ENCODE measurements at regions not wholly inside any gene's neighbourhood (a gene's known extent, or its start where the extent isn't known, plus 50 kb on each side); places are given as distances from the start of the nearest gene placed in this dataset.

GRCh38 chr2:180456801-180457200 lies 449.7 kb upstream of the CWC22 start:
- no peaks in the 10 kb centered on the region for H3K36me3 ChIP-seq (ENCODE audit: control insufficient read depth, insufficient read depth, low read length)
- no peak overlapping the region for H3K9ac ChIP-seq (ENCODE audit: low read depth, low read length)
- H3K27me3 ChIP-seq (ENCODE audit: control insufficient read depth, insufficient read depth, low read length) = no peaks in the 10 kb centered on the region
- no peaks in the 10 kb centered on the region for H3K4me1 ChIP-seq (ENCODE audit: control insufficient read depth, insufficient read depth, low read length)
- H3K27ac ChIP-seq (ENCODE audit: low read depth, low read length) = no peak overlapping the region
- H3K4me3 ChIP-seq (ENCODE audit: low read depth, low read length) = no peak overlapping the region
- H3K9me3 ChIP-seq (ENCODE audit: control insufficient read depth, insufficient read depth, low read length) = no peaks in the 10 kb centered on the region

DNA sequence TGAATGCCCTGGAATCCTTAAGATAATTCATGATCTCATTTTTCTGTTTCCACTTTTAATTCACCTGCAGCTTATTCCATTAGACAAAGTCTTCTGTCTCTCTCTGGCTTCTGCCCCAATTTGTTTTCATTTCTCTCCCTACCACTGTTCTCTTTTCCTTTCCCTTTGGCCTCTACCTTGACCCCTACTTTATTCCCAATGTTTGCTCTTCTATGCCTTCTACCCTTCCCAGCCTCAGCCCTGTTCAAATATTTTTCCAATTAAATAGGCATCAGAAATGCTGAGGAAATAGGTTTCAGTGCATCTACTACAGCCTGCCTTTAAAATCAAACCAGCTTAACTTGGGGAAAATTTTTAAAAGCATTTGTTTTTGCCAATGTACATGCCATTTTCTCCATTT lies 443.7 kb upstream of the CWC22 start:
- Histone ChIP-seq H3K4me3 (ENCODE audit: low read depth, low read length) (no peak overlapping the region), H3K9ac (ENCODE audit: low read depth, low read length) (no peak overlapping the region), H3K27ac (ENCODE audit: low read depth, low read length) (no peak overlapping the region), H3K9me3 (ENCODE audit: control insufficient read depth, insufficient read depth, low read length) (no peaks in the 10 kb centered on the region), H3K27me3 (ENCODE audit: control insufficient read depth, insufficient read depth, low read length) (no peaks in the 10 kb centered on the region), H3K36me3 (ENCODE audit: control insufficient read depth, insufficient read depth, low read length) (no peaks in the 10 kb centered on the region), H3K4me1 (ENCODE audit: control insufficient read depth, insufficient read depth, low read length) (no peaks in the 10 kb centered on the region)

DNA sequence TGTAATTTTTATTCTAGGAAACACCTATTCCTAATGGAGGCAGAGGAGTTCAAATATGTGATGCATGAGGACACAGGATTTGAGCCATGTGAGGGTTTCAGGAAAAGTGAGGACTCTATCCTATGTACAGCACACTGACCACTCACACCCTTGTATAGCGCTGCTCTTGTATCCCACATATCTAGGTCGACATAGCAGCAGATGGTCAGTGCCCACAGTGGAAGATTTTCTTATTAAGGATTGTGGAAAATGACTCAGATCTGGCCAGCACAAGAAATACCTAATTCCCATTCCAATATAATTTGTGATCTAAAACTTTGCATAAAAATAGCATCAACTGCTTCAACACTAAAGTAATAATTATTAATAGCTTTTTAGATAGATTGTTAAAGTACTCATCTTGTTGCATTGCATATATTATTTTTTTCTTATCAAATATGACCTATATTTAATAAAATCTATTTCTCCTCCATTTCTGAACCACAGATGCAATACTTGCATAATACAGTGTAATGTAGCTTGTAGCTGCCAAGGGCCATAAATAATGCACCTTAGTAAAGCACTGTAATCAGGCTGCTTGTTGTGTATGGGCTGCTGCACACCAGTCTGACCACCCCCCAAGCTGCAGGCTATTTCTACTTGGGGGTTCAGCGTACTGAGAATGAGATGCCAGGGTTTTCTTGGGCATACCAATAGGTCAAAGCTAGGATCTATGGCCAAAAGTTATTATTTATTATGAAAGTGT lies 442.2 kb upstream of the CWC22 start:
- H3K9me3 ChIP-seq (ENCODE audit: control insufficient read depth, insufficient read depth, low read length) = no peaks in the 10 kb centered on the region
- no peaks in the 10 kb centered on the region for H3K4me1 ChIP-seq (ENCODE audit: control insufficient read depth, insufficient read depth, low read length)
- no peaks in the 10 kb centered on the region for H3K27me3 ChIP-seq (ENCODE audit: control insufficient read depth, insufficient read depth, low read length)
- no peak overlapping the region for H3K27ac ChIP-seq (ENCODE audit: low read depth, low read length)
- H3K36me3 ChIP-seq (ENCODE audit: control insufficient read depth, insufficient read depth, low read length) = no peaks in the 10 kb centered on the region
- H3K4me3 ChIP-seq (ENCODE audit: low read depth, low read length) = no peak overlapping the region
- no peak overlapping the region for H3K9ac ChIP-seq (ENCODE audit: low read depth, low read length)

DNA sequence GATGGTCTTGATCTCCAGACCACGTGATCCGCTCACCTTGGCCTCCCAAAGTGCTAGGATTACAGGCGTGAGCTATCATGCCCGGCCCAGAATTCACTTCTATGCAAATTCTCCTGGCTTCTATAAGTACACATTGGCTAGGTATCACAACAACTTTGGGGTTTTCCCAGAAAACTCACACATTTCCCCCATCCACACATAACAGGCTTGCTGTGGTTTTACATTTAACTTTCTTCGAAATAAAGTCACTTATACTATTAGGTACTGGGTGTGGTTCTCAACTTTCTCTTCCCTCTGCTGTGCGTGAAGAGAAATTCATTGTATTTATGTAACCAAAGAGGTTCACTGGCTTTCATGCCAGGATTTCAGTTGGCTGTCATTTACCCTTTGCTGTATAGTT lies 439.4 kb upstream of the CWC22 start:
- Histone ChIP-seq H3K27me3 (ENCODE audit: control insufficient read depth, insufficient read depth, low read length) (no peaks in the 10 kb centered on the region), H3K4me3 (ENCODE audit: low read depth, low read length) (no peak overlapping the region), H3K27ac (ENCODE audit: low read depth, low read length) (no peak overlapping the region)

DNA sequence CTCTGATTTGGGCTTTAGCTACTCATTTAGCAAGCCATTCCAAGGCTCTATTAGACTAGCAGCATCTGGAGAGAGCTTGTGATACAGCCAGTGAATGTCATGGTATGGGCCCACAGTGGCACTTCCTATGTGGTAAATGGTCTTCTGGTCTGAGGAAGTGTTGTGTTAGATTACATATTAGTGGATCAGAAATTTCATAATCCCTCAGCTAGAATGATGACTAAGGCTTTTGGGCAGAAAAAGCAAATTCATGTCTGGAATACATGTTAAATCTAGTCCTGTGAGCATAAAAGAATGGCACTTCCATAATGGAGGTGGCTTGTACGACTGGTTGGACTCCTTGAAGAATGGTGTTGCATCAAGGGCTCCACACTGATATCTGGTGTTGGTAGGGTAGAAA lies 436.8 kb upstream of the CWC22 start:
- Histone ChIP-seq H3K27me3 (ENCODE audit: control insufficient read depth, insufficient read depth, low read length) (no peaks in the 10 kb centered on the region), H3K9me3 (ENCODE audit: control insufficient read depth, insufficient read depth, low read length) (no peaks in the 10 kb centered on the region), H3K4me3 (ENCODE audit: low read depth, low read length) (no peak overlapping the region), H3K36me3 (ENCODE audit: control insufficient read depth, insufficient read depth, low read length) (no peaks in the 10 kb centered on the region), H3K27ac (ENCODE audit: low read depth, low read length) (no peak overlapping the region), H3K9ac (ENCODE audit: low read depth, low read length) (no peak overlapping the region), H3K4me1 (ENCODE audit: control insufficient read depth, insufficient read depth, low read length) (no peaks in the 10 kb centered on the region)

More for the DNA sequence above, 439.4 kb upstream of the CWC22 start:
- Histone ChIP-seq H3K9me3 (ENCODE audit: control insufficient read depth, insufficient read depth, low read length) (no peaks in the 10 kb centered on the region), H3K9ac (ENCODE audit: low read depth, low read length) (no peak overlapping the region), H3K36me3 (ENCODE audit: control insufficient read depth, insufficient read depth, low read length) (no peaks in the 10 kb centered on the region), H3K4me1 (ENCODE audit: control insufficient read depth, insufficient read depth, low read length) (no peaks in the 10 kb centered on the region)

GRCh38 chr2:180442860-180443644 lies 436.0 kb upstream of the CWC22 start:
- no peak overlapping the region for H3K4me3 ChIP-seq (ENCODE audit: low read depth, low read length)
- no peaks in the 10 kb centered on the region for H3K9me3 ChIP-seq (ENCODE audit: control insufficient read depth, insufficient read depth, low read length)
- no peak overlapping the region for H3K9ac ChIP-seq (ENCODE audit: low read depth, low read length)
- H3K27me3 ChIP-seq (ENCODE audit: control insufficient read depth, insufficient read depth, low read length) = no peaks in the 10 kb centered on the region
- no peaks in the 10 kb centered on the region for H3K4me1 ChIP-seq (ENCODE audit: control insufficient read depth, insufficient read depth, low read length)
- no peak overlapping the region for H3K27ac ChIP-seq (ENCODE audit: low read depth, low read length)
- no peaks in the 10 kb centered on the region for H3K36me3 ChIP-seq (ENCODE audit: control insufficient read depth, insufficient read depth, low read length)

DNA sequence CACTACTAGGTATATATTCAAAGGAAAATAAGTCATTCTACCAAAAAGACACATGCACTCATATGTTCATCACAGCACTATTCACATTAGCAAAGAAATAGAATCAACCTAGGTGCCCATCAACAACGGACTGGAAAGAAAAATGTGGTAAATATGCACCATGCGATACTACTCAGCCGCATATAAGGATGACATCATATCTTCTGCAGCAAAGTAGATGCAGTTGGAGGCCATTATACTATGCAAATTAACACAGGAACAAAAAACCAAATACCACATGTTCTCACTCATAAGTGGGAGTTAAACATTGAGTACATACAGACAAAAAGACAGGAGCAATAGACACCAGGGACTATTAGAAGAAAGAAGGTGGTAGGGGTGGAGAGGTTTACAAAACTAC lies 412.1 kb upstream of the CWC22 start:
- no peaks in the 10 kb centered on the region for H3K27me3 ChIP-seq (ENCODE audit: control insufficient read depth, insufficient read depth, low read length)
- H3K9ac ChIP-seq (ENCODE audit: low read depth, low read length) = no peak overlapping the region
- H3K9me3 ChIP-seq (ENCODE audit: control insufficient read depth, insufficient read depth, low read length) = no peaks in the 10 kb centered on the region
- H3K27ac ChIP-seq (ENCODE audit: low read depth, low read length) = no peak overlapping the region
- no peaks in the 10 kb centered on the region for H3K36me3 ChIP-seq (ENCODE audit: control insufficient read depth, insufficient read depth, low read length)
- H3K4me3 ChIP-seq (ENCODE audit: low read depth, low read length) = no peak overlapping the region
- H3K4me1 ChIP-seq (ENCODE audit: control insufficient read depth, insufficient read depth, low read length) = 0 out of 2 replicates have a peak, but pooled peaks cover 5% of the 10 kb centered on the region

DNA sequence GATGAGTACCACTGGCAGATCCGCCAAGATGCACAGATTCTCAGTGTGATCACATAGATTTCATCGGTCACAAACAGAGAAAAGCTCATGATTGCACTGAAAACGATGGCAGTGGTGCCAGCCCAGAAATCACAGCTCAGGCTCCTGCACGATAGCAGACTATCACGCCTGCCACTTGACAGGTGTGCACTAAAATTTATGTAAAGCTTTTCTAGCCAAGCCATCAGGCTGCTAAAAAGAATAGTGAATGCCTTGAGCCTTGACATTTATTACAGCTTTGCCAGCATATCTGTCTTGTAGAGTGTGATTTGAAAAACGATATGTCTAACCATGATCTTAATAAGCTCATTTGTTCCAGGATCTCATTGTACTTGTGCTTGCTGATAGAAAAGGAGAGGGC lies 409.5 kb upstream of the CWC22 start:
- no peaks in the 10 kb centered on the region for H3K9me3 ChIP-seq (ENCODE audit: control insufficient read depth, insufficient read depth, low read length)
- H3K27ac ChIP-seq (ENCODE audit: low read depth, low read length) = no peak overlapping the region
- H3K4me1 ChIP-seq (ENCODE audit: control insufficient read depth, insufficient read depth, low read length) = 0 out of 2 replicates have a peak, but pooled peaks cover 5% of the 10 kb centered on the region

DNA sequence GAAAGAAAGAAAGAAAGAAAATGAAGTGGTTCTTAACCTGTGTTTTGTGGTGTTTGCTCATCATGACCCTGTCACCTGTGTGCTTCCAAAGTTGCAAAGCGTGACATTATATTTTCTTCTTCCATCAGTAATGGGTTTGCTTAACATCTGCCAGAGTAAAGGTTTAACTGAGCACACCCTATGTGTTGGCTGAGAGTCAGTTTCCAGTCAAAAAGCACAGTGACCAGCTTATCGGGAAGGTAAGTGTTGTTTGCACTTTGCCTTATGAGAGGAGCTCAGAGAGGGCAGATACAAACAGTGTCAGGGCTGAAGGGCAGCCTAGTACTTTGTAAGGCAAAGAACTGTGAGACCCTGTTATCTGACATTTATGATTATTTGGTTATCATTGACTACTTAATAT lies 406.2 kb upstream of the CWC22 start:
- Histone ChIP-seq H3K4me1 (ENCODE audit: control insufficient read depth, insufficient read depth, low read length) (0 out of 2 replicates have a peak, but pooled peaks cover 5% of the 10 kb centered on the region), H3K9ac (ENCODE audit: low read depth, low read length) (no peak overlapping the region), H3K27ac (ENCODE audit: low read depth, low read length) (no peak overlapping the region)

More for the DNA sequence above, 409.5 kb upstream of the CWC22 start:
- H3K36me3 ChIP-seq (ENCODE audit: control insufficient read depth, insufficient read depth, low read length) = no peaks in the 10 kb centered on the region
- H3K9ac ChIP-seq (ENCODE audit: low read depth, low read length) = no peak overlapping the region
- H3K4me3 ChIP-seq (ENCODE audit: low read depth, low read length) = no peak overlapping the region
- H3K27me3 ChIP-seq (ENCODE audit: control insufficient read depth, insufficient read depth, low read length) = no peaks in the 10 kb centered on the region

DNA sequence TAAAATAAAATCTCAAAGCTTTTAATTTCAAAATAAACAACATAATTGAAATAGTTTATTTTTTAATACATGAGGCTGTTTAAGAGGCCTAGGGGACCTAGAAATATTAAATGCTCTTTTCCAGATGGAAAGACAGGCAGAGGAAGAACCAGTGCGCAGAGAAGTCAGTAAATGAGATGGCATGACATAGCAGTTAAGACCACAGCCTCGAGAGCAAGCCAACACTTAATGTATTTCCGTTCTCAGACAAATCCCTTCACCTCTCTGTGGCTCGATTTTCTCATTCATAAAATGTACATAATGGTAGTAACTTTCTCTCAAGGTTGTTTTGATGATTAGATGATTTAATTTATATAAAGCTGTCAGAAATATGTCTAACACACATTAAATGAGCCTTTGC lies 405.1 kb upstream of the CWC22 start:
- no peaks in the 10 kb centered on the region for H3K9me3 ChIP-seq (ENCODE audit: control insufficient read depth, insufficient read depth, low read length)
- H3K4me1 ChIP-seq (ENCODE audit: control insufficient read depth, insufficient read depth, low read length) = 0 out of 2 replicates have a peak, but pooled peaks cover 5% of the 10 kb centered on the region
- no peaks in the 10 kb centered on the region for H3K27me3 ChIP-seq (ENCODE audit: control insufficient read depth, insufficient read depth, low read length)
- no peak overlapping the region for H3K9ac ChIP-seq (ENCODE audit: low read depth, low read length)
- no peaks in the 10 kb centered on the region for H3K36me3 ChIP-seq (ENCODE audit: control insufficient read depth, insufficient read depth, low read length)
- no peak overlapping the region for H3K27ac ChIP-seq (ENCODE audit: low read depth, low read length)
- no peak overlapping the region for H3K4me3 ChIP-seq (ENCODE audit: low read depth, low read length)

More for the DNA sequence above, 406.2 kb upstream of the CWC22 start:
- Histone ChIP-seq H3K36me3 (ENCODE audit: control insufficient read depth, insufficient read depth, low read length) (no peaks in the 10 kb centered on the region), H3K27me3 (ENCODE audit: control insufficient read depth, insufficient read depth, low read length) (no peaks in the 10 kb centered on the region), H3K4me3 (ENCODE audit: low read depth, low read length) (no peak overlapping the region), H3K9me3 (ENCODE audit: control insufficient read depth, insufficient read depth, low read length) (no peaks in the 10 kb centered on the region)

DNA sequence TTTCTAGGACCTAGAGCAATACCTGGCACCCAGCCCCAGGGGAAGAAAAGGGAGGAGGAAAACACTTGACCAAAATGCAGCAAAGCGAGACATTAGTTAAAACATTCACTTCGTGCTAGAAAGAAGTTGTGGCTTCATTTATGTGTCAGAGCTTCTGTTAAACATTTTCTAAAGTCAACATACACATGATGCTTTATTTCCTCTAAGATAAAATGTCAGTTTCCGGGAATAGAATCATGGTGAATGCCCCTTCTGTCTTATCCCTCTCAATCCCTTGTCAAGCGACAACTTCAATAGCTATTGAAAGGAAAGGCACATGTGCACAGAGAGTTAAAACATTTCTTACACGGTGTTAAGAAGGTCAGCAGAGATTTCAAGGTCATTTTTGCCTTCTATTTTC lies 404.6 kb upstream of the CWC22 start:
- Histone ChIP-seq H3K36me3 (ENCODE audit: control insufficient read depth, insufficient read depth, low read length) (no peaks in the 10 kb centered on the region), H3K4me3 (ENCODE audit: low read depth, low read length) (no peak overlapping the region), H3K9me3 (ENCODE audit: control insufficient read depth, insufficient read depth, low read length) (no peaks in the 10 kb centered on the region), H3K27ac (ENCODE audit: low read depth, low read length) (no peak overlapping the region), H3K4me1 (ENCODE audit: control insufficient read depth, insufficient read depth, low read length) (0 out of 2 replicates have a peak, but pooled peaks cover 5% of the 10 kb centered on the region), H3K27me3 (ENCODE audit: control insufficient read depth, insufficient read depth, low read length) (no peaks in the 10 kb centered on the region), H3K9ac (ENCODE audit: low read depth, low read length) (no peak overlapping the region)

All from HUES48 (cell line).